GM18873 (cell line): ENCODE measurements at regions not wholly inside any gene's neighbourhood (a gene's known extent, or its start where the extent isn't known, plus 50 kb on each side); places are given as distances from the start of the nearest gene placed in this dataset.

ENCODE experiments used
- ATAC-seq: cut with Tn5 transposase; IDR thresholded peaks from one replicate; pipeline ENCODE4 v1.9.1; 2021; ENCODE audit warnings: mild to moderate bottlenecking, moderate library complexity, moderate number of reproducible peaks; ENCODE audit not compliant: unreplicated experiment, low FRiP score

DNA sequence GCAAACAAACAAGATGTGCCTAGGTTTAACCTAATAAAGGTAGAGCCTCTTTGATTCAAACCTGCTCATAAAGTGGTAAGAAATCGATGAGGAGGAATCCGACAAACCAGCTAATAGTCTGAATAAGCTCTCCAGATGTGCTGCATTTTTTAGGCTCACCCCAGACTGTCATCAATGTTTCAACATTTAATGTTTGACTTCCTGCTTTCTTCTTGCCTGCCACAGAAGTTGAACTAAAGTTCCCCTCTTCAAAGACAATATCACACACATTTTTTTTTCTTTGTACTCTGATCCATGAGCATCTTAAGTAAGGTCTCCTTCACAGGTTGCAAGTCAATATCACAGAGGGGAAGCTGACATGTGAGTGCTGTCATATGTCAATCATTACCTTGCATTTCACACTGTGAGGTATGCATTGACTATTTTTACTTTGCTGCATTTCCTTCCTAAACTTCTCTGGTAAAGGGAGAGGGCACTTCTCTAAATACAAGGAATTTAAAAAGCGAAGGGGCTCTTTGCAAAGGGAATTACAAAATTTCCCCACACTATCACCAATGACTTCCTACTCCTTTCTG, 172.3 kb upstream of the MCTP2 start:
- ATAC-seq: no peak

DNA sequence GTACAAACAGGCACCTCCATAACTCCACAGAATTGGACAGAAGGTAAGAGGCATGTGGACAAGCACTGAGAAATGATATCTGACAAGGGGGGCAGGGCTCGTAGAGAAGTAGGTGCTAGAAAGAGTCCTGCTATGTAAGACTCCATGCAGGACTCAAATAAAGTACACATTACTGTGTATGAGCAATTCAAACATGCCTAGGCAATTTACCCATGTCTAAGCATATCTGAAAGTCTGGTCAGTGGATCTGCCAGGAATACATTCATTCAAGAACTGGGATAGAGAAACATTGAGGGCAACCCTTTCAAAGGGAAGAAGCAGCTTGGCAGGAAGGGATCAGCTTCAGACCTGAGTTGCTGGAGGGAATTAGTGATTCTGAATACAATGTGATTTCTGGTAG, 174.1 kb upstream of the MCTP2 start:
- ATAC-seq: no peak

DNA sequence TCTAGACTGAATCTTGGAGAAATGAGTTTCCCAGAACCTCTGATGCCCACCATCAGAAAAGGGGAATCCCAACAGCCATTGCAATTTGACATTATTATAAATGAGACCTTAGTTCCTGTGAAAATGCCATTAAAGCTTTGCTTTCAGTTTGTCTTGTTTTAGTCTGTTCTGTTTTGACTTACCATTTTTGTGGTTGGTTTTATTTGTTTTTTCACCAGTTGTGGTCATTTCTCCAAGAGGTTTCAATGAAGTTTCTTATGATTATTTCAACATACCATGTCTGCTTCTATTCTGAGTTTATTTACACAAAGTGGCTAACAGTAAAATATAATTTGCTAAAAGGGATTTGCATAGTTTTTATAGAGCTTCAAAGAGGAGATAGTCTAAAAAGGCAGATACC, 175.0 kb upstream of the MCTP2 start:
- ATAC-seq: no peak

DNA sequence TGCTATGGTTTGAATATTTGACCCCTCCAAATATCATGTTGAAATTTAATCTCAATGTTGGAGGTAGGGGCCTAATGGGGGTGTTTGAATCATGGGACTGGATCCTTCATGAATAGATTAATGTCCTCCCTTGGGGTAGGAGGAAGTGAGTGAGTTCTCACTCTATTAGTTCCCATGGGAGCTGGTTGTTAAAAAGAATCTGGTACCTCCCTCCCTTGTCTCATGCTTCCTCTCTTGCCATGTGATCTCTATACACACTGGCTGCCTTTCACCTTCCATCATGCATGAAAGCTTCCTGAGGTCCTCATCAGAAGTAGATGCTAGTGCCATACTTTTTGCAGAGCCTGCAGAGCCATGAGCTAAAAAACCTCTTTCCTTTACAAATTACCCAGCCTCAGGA, 177.7 kb upstream of the MCTP2 start:
- no peak for ATAC-seq

DNA sequence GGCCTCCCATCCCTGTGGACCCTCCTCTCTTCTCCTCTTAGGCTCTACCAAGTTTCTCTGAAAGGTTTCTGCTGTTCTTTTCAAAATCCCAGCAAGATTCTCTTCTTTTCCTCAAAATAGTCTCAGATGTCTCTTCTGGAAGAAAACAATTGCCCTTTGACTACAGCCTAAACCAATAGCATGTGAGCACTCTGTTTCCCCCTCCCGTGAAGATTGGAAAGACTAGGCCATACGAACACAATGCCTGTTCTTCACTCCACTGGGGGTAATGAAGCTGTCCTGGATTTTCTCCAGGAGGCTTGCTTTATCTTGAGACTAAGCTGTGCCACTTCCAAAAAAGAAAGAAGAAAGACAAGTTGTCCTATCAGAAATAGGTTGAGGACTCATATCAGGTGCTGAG, 178.7 kb upstream of the MCTP2 start:
- no peak for ATAC-seq

DNA sequence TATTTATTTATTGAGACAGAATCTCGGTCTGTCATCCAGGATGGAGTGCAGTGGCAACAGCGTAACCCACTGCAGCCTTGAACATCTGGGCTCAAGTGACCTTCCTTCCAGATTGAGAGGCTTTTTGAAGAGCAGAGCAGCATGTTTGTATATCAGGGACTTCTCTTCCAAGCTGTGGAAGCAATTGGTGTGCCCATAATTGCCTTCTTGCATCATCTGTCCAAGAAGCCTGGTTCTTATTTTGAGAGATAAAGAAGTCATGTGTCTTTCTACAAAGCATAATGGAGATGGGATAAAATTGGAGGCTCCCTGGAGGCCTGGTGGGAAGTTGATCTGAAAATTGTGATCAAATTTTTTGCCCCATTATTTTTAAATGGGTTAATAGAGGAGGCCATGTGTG, 183.8 kb upstream of the MCTP2 start:
- ATAC-seq: no peak

DNA sequence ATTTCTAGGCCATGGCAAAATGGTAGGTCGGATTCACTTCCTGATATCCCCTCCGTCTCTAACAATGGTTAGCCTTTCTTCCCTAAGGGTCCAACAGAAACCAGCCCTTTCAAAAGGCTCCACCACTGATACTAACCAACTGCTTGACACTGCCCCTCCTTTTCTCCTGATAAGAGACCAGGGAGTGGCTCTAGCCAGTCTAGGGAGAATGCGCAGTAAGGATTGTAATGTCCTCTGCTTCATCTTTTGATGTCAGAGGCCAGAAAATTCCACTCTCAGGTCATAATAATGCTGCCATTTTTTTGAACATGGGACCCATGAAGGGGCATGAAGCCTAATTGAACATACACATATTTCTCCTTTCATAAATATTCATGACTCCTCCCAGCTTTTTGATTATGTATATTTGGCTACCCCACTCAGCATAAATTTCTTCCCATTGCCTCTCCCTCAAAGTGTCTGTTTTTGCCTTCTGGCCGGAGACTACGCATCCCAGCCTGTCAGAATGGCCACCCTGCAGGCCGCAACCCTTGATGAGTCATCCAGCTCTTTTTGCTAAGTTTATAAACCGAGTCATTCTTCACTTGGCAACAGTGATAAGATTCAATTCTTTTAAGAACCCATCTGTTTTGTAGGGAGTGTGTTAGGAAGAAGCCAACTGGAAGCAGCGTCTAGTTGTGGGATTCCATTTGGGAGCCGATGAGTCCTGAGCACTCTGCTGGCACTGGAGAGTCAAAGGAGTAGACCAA, 189.0 kb upstream of the MCTP2 start:
- no peak for ATAC-seq

DNA sequence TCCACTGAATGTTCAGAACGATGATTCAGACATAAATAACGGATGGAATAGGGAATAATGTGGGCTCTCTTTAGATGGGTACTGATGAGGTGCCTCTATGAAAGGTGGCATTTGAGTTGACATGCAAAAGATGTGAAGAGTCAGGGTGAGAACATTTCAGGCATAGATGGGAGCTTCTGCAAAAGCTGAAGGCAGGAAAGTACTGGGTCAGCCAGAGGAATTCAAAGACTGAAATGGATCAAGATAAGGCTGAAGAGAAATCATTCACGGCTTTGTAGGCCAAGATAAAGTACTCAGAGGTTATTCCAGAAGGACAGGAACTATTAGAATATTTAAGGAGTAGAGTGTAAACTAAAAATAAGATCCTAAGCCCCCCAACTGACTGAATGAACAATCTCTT, 189.6 kb upstream of the MCTP2 start:
- ATAC-seq: no peak

DNA sequence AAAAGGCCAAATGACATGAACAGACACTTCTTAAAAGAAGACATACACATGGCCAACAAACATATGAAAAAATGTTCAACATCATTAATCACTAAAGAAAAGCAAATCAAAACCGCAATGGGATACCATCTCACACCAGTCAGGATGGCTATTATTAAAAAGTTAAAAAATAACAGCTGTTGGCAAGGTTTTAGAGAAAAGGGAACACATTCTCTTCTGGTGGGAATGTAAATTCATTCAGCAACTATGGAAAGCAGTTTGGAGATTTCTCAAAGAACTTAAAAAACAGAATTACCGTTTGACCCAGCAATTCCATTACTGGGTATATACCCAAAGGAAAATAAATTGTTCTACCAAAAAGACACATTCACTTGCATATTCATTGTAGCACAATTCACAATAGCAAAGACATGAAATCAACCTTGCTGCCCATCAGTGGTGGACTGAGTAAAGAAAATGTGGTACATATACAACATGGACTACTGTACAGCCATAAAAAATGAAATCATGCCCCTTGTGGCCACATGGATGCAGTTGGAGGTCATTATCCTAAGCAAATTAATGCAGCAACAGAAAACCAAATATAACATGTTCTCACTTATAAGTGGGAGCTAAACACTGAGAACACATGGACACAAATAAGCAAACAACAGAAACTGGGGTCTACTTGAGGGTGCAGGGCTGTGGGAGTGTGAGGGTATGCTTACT, 190.7 kb upstream of the MCTP2 start:
- ATAC-seq: no peak

DNA sequence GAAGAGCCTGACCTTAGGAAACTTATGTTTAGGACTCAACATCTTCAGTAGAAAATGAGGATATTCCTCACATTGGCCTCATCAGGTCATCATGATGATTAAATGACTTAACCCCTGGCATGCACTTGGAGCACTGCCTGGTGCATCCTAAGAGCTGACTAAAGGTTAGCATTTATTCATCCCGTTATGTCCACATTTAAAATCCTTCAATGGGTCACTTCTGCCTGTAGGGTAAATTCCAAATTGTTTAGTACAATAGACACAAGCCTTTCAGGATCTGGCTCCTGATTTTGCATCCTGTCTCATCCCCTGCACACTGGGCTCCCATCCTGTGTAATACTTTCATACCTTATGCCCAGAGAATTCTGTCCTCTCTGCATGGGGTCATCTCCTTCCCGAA, 195.2 kb upstream of the MCTP2 start:
- ATAC-seq: no peak

DNA sequence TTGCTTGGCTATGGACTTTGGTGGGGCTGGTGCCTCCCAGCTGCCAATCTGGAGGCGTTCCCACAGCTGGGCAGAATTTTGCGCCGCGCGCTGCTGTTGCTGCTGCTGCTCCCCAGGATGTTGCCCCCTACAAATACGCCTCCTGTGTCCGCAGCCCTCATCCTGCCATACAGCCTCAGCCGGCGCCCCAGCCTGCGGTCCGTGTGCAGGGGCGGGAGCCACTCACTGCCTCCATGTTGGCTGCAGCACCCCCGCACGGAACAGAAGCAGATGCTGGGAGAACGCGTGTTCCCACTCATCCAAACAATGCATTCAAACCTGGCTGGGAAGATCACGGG, 197.7 kb upstream of the MCTP2 start:
- no peak for ATAC-seq

DNA sequence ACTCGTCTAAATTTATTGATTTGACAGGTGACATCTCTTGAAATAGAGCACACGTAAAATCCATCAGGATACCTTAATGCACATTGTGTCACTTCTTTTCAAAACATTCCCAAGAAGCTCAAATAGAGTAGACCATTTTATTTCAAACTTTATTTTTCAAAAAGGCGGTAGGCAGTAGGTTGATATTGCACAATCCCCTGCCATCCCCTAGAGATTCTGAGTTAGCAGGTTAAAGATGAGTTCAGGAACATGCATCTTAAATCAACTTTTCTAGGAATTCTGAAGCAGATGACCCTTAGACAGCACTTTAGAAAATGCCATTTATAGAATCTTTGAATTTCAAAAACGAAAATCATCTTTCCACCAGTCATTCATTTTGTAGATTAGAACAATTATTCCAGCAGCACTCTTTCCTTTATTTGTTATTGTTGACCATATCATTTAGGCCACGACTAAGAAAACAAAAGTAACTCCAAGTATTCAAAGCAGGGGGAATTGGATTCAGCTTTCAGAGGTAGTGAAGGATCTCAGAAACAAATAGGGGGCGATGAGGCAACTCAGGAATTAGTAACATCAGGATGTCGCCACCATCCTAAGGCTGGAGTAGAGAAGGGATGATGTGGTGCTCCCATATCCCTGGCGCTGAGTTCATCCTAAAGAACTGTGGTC, 198.2 kb upstream of the MCTP2 start:
- no peak for ATAC-seq

DNA sequence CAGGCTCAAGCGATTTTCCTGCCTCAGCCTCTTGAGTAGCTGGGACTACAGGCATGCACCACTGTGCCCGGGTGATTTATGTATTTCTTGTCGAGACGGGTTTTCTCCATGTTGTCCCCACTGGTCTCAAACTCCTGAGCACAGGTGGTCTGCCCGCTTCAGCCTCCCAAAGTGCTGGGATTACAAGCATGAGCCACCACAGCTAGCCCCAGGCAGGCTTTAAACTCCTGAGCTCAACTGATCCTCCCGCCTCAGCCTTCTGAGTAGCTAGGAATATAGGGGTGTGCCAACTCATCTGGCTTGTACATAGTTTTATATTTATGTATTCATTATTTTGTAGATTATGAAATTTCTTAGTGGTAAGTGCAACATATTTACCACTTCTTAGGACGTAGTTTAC, 198.8 kb upstream of the MCTP2 start:
- ATAC-seq: no peak

DNA sequence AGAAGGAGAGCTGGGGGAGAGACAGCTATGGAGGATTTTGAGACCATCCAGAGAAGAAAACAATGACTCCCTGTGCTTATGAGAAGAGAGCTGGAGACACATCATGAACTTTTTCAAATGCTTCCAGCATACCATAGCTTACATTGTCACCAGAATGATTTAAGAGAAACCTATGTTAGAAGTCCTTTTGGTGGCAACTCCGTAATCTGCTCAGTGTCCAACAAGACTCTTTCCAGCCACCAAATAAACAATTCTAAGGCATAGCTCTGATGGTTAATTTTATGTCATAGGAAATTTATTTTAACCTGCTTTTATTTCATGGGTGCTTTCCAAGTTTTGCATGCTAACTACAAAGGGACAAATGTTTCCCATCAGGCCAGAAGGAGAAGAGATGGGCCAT, 200.3 kb upstream of the MCTP2 start:
- no peak for ATAC-seq

DNA sequence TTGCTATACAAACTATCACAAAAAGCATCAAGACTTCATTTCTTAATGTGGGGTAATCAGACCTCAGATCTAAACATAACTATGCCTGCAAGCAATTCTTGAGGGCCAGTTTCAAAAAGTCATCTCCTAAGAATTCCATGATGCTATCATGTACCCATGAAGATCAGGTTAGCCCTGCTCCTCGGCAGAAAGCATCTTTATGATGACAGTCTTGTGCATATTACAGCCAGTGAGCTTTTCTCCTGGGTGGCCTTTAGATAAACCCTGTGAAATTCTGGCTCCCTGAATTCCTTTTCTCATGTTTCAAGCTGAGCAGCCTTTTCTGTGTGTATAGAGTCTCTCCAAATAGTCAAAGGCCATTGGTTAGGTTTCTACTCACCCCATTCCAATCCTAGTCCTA, 201.9 kb upstream of the MCTP2 start:
- no peak for ATAC-seq

DNA sequence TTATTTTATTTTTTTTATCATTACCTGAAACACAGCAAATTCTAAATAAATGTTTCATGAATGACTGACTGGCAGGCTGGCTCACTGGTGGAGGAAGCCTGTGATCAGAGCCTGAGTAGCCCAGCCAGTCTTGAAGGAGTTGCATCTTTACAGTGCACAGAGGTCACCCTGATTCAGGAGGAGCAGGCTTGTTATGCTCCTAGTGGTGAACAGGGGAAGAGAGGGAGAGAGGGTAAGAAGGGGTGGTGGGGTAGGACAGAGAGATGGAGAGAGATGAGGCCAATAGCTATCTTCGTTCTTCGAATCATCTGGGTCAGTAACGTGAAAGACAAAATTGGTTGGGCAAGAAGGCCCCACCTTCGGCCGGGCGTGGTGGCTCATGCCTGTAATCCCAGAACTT, 202.6 kb upstream of the MCTP2 start:
- ATAC-seq: no peak

DNA sequence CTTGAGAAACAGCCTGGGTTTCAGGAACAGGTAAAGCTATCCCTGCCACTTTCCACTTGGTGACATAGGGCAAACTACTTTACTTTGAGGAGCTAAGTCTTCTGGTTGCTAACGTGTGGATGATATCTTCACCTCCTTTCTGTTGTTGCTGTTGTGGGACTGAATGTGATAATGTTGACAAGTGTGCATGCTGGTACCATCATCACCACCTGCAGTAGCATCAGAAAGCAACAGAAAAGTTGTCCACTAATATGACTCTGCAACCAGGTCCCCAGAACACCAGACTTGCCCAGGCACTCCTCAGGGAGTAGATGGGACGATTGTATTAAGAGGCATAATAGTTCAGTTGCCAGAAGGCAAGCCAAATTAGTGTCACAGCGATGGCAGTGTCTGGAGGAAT, 203.2 kb upstream of the MCTP2 start:
- no peak for ATAC-seq

DNA sequence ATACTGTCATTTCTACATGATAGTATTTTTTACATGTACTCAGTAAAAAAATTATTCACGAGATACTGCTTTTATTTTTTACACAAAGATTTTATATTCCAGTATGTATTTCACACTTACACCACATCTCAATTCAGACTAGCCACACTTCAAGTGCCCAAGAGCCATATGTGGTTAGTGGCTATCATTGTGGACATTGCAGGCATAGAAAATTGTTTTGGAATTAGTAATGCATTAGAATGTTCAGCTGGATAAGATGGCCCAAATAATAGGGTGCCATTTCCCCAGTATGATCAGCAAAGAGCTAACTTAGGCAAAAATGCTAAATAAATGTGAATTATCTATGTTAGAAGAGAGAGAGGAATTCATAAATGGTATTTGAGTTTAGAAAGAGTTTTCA, 203.8 kb upstream of the MCTP2 start:
- no peak for ATAC-seq

DNA sequence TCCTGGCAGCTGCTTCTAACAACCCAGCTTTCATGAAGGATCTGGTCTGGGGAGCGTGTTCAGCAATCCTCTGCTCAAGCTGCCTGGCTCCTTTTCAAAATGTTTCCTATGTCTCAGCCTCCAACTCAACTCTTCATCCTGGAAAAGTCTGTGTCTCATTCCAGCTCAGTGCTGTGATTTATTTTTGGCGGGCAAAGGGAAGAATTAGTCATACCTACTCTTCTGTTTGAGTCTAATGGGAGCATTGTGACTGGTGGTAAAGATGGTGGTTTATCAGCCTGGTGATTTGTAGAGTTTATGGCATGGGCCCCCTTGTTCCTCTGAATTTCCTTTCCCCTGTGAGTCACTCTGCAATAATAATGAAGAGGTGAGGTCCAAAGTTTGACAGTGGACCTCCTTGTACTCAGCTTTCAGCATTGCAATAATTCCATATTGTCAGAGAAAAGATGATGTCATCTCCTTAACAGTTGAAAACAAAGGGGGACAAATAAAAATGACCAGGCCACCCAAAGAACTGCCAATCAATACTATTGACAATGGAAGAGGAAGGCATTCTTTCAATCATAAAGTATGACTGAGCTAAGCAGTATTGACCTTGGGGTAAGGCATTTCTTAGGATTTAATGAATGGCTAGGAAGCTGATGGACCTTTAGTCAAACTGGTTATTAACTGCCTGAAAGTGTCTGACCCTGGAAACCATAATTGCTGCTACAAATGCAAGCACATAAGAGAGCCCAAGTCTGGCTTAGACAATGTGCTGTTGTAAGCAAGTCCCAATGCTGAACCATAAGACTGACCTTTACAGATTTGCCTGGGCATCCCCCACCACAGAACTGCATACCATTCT, 204.7 kb upstream of the MCTP2 start:
- ATAC-seq: no peak

DNA sequence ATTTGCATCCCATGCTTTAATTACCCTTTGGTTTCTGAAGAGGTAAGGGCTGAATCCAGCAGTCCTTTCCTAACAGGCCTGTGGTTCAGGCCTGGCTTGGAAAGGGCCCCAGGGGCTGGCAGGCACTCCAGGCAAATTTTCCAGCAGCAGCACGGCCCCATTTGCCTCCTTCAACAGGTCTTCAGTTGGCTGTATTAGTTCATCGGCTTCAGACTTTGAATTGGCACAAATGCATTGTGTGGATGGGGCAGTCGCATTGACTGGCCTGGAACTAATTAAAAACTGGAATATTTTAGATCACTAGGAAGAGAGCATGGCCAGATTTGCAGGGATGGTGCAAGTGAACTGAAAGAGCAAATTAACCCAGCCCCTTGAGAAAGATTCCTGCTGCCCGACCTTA, 207.8 kb upstream of the MCTP2 start:
- no peak for ATAC-seq
